LNCAP (cell line): ENCODE measurements at regions not wholly inside any gene's neighbourhood (a gene's known extent, or its start where the extent isn't known, plus 50 kb on each side); places are given as distances from the start of the nearest gene placed in this dataset.

Experiments
- TF ChIP-seq, protein P1 (sequence below): fragments of 450-650 bp; IDR thresholded peaks from 2 replicates; pipeline ENCODE4 v1.5.1; 2017; ENCODE audit warnings: mild to moderate bottlenecking

DNA sequence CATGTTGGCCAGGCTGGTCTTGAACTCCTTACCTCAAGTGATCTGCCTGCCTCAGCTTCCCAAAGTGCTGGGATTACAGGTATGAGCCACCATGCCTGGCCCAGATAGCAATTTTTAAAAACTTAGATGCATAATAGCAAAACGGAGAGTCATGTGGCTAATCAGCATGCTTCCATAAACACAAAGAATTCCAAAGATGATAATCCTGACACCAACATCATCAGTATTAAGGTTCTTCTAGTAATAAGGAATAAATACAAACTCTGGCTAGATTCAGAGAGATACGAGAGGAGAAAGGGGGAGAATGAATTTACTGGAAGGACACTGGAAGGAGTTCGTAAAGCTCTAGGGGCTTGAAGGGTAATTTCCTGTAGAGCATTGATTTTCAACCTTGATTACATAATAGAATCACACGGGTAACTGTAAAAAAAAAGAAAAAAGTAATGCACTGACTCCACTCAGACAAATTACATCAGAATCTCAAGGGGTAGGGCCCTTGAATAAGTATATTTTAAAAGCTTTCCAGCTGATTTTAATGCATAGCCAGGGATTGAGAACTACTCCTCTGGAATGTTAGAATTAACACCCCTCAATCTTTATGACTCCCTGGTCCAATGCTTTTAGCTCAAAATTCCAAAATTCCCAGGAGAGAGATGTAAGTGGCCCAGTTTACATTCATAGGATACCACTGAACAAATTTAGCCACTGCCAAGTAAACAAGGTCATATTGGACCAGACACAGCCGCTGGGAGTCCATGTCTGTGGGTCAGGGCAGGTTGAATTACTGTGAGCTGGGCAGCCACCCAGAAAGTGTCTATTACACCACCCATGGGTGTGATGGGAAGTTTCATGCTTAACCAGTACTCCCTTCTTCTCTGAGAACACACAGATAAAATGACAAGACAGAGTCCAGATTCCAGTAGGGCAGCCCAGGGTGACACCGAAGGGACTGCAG, 243.9 kb downstream of the TBL1XR1 start:
- TF ChIP-seq, protein P1, sequence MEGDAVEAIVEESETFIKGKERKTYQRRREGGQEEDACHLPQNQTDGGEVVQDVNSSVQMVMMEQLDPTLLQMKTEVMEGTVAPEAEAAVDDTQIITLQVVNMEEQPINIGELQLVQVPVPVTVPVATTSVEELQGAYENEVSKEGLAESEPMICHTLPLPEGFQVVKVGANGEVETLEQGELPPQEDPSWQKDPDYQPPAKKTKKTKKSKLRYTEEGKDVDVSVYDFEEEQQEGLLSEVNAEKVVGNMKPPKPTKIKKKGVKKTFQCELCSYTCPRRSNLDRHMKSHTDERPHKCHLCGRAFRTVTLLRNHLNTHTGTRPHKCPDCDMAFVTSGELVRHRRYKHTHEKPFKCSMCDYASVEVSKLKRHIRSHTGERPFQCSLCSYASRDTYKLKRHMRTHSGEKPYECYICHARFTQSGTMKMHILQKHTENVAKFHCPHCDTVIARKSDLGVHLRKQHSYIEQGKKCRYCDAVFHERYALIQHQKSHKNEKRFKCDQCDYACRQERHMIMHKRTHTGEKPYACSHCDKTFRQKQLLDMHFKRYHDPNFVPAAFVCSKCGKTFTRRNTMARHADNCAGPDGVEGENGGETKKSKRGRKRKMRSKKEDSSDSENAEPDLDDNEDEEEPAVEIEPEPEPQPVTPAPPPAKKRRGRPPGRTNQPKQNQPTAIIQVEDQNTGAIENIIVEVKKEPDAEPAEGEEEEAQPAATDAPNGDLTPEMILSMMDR, result no peak

DNA sequence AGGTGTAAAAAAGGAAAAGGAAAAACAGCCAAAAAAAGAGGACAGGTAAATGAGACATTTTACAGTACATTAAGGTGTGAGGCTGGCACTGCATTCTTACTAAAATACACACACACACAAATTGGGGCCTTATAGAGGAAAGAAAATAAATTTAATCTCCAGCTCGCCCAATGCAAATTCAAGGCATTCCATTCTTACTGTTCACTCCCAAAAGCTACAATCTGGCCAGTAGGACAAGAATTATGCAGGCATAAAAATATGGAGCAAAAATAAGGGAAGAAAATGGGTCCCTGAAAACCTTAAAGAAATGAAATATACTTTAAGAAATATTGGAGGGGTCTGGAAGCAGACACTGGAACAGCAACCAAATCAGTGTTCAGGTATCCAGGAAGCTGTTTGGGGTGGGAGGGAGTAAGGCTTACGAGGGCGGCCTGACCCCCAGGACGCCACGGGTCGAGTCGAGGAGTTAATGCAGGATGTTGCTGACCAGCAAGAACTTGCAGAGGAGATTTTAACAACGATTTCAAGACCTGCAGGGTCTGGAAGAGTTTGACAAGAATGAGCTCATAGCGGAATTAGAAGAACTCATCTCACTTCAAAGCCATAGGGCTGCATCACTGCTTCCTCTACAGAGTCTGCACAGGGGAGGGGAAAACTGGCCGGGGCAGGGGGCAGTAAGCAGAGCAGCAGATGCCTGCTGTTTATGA, 245.5 kb downstream of the TBL1XR1 start:
- TF ChIP-seq, protein P1, result no peak

DNA sequence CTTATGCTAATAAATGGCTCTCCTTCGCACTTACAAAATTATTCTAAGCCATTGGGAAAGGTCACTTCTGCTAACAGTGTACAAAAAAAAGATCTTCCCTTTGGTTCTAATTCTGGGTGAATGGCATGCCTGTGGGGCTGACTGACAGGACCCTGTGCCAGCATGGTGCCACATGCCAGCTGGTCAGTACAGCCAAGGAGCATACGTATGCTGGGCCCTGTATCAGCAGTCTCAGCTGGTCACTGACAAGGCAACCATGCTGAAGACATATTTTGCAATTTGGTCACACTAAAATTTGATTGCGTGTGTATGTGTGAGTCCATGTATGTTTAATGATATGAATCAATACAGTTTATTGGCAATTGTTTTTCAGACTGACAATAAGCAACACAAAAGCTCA, 246.1 kb downstream of the TBL1XR1 start:
- TF ChIP-seq, protein P1, result no peak

DNA sequence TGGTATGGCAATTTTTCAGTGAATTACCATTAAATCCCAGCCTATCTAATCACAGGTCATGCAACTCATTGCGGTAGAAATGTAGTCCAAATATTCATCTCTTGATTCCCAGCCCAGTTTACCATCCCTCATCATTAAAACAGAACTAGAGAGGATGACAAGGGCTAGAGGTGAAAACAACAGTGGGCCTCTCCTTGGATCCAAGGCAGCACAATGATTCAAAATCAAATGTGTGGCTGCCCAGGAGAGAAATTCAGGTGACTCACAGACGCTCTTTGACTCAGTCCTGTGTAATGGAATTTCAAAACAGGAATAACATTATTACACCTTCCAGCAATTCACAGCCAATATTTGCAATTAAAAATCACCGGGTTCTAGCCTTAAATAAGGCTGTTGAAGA, 246.5 kb downstream of the TBL1XR1 start:
- TF ChIP-seq, protein P1, result no peak

DNA sequence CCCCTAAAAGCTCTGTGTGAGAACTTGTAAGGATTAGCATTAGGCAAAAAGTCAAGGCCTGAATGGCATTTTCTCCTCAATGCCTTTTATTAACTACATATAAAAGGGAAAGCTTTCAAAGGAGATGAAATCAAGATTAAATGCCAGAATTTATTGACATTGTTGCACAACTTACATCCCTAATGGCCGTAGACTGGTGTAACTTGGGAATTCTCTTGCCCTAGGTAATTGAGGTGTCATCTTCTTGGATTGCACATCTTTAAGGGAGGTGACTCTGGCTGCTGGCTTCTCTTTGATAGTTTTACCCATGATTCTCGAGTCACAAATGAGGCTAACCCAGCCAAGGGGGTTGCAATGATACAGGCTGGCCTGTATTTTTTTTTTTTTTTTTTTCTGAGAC, 249.1 kb downstream of the TBL1XR1 start:
- TF ChIP-seq, protein P1, result no peak

DNA sequence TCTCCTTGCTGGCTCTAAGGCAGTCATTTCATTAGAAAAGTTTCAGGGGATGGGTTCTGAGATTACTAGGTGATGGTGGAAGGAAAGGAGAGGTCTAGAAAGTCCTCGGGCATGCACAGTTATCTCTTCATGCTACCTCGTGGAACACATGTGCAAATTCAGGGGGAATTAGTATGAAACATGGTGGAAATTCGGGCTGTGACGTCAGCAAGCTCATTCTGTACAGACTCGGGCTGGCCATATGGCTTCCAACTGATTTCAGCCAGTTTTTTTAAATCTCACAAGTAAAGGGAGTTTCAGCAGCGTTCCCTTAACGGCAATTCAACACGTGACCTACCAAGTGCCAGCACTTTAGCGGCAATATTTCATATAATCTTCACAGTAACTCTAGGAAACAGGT, 251.1 kb downstream of the TBL1XR1 start:
- TF ChIP-seq, protein P1, result no peak

DNA sequence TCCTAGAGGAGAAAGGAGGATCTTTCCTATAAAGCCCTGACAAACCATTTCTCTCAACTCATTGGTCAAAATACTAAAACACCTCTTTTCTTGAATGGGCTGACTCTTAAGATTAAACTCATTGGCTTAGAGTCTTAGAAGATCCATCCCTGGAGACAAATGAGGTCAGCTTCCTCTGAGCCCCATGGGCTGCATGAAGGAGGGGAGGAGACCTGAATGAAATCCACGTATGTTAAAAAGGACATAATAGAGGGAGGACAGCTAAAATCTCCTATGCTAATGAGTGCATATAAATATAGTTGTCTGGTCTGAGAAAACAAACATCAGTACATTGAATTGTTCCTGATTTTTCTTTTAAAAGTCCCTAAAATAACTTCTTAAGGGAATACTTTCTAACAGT, 255.0 kb downstream of the TBL1XR1 start:
- TF ChIP-seq, protein P1, result no peak
